Psoas muscle (tissue), 7 donors: ENCODE measurements at regions not wholly inside any gene's neighbourhood (a gene's known extent, or its start where the extent isn't known, plus 50 kb on each side); places are given as distances from the start of the nearest gene placed in this dataset.

Source experiments
- ATAC-seq, 4 donors: fragments of 200-7000 bp; cut with Tn5 transposase; one replicate each; pipeline ENCODE4 v1.9.1; 2020; ENCODE audit warnings: moderate library complexity in 3 of 4, mild to moderate bottlenecking in 2 of 4
- DNase-seq, 2 donors: peaks; one replicate each; pipeline ENCODE4 v3.0.0-alpha.2; 2020
- H3K27ac ChIP-seq: fragments of 200-600 bp; one replicate; pipeline ENCODE4 v1.8.0; 2022
- H3K27me3 ChIP-seq, 3 donors: fragments of 200-600 bp in 1 of 3; one replicate each; pipeline versions ENCODE4 v1.6.1 to v1.8.0; 2013 to 2022; ENCODE audit warnings: low read length in 2 of 3, mild to moderate bottlenecking in 2 of 3, moderate library complexity in 1 of 3; ENCODE audit not compliant: insufficient read depth in 3 of 3
- H3K36me3 ChIP-seq, 2 donors: fragments of 200-600 bp in 1 of 2; one replicate each; pipeline versions ENCODE4 v1.6.1 to v1.8.0; 2013 to 2022; ENCODE audit warnings: low read depth in 1 of 2, mild to moderate bottlenecking in 1 of 2, moderate library complexity in 1 of 2; ENCODE audit not compliant: insufficient read depth in 1 of 2
- H3K4me1 ChIP-seq: fragments of 200-600 bp; one replicate; pipeline ENCODE4 v1.8.0; 2022
- H3K4me3 ChIP-seq: fragments of 200-600 bp; one replicate; pipeline ENCODE4 v1.8.0; 2022; ENCODE audit warnings: mild to moderate bottlenecking
- H3K9me3 ChIP-seq: fragments of 200-600 bp; one replicate; pipeline ENCODE4 v1.8.0; 2022
- CTCF ChIP-seq: fragments of 200-600 bp; IDR thresholded peaks from one replicate; pipeline ENCODE4 v1.8.0; 2022; ENCODE audit warnings: antibody characterized with exemption
- WGBS, 3 donors: extraction: QIAGEN DNeasy Blood & Tissue Kit; methylation state at CpG; one replicate each; pipeline versions ENCODE4 v1.1.6 to v1.1.7; 2013; 5-methylcytosine and 5-hydroxymethylcytosine counted together
- intact Hi-C, 2 donors: fragments of 100-400 bp; cut with DNase I; formaldehyde crosslinking; loops; one replicate each; pipeline versions ENCODE4 v1.11.0 to v1.14.2; 2022
- donor health status: healthy with polysubstance abuse.
- donor health status: DM: no; HTN: no; CAD: no; lungs with moderate emphysema.
- donor health status: Bipolar disorder and iron deficiency.
- donor health status: healthy.
- donor health status: DM: yes; HTN: yes; CAD: no.
- donor health status: DM: no; HTN: no; CAD: no.
- donor health status: DM: yes; HTN: yes; CAD: no.

GRCh38 chr6:22432060-22432459 is 135.2 kb upstream of the PRL start:
- no peak for DNase-seq
- intact Hi-C loops, result no loop called here

GRCh38 chr6:22433745-22434144 is 135.6 kb upstream of the HDGFL1 start:
- TF ChIP-seq CTCF, result no peak
- WGBS, 3 donors, result 75 to 93% (median 82%) methylated on average over 6 of the region's 6 CpGs
- Histone ChIP-seq H3K36me3 (no peaks in the 10 kb centered on the region), H3K27me3 (no peaks in the 10 kb centered on the region), H3K4me3 (no peak overlapping the region), H3K27ac (no peak overlapping the region), H3K4me1 (no peaks in the 10 kb centered on the region), H3K9me3 (no peaks in the 10 kb centered on the region)
- intact Hi-C loops, result no loop called here
- DNase-seq (no peak), ATAC-seq (no peak)

More at GRCh38 chr6:22432060-22432459, 135.2 kb upstream of the PRL start:
- ATAC-seq, result no peak
- Histone ChIP-seq H3K27ac (no peak overlapping the region), H3K27me3 (no peaks in the 10 kb centered on the region), H3K4me3 (no peak overlapping the region), H3K36me3 (no peaks in the 10 kb centered on the region), H3K9me3 (no peaks in the 10 kb centered on the region), H3K4me1 (no peaks in the 10 kb centered on the region)
- no peak for TF ChIP-seq CTCF
- WGBS, 3 donors, result 41 to 59% (median 45%) methylated on average over 2 of the region's 2 CpGs

GRCh38 chr6:22435151-22435550 is 134.2 kb upstream of the HDGFL1 start:
- 75 to 93% (median 93%) methylated on average over 4 of the region's 4 CpGs for WGBS, 3 donors
- H3K27ac ChIP-seq, result no peak overlapping the region
- no peaks in the 10 kb centered on the region for H3K36me3 ChIP-seq
- DNase-seq (no peak), ATAC-seq (no peak)
- H3K9me3 ChIP-seq, result no peaks in the 10 kb centered on the region
- H3K4me1 ChIP-seq, result no peaks in the 10 kb centered on the region
- no peaks in the 10 kb centered on the region for H3K27me3 ChIP-seq
- no peak for TF ChIP-seq CTCF
- intact Hi-C loops, result no loop called here
- no peak overlapping the region for H3K4me3 ChIP-seq

- Histone ChIP-seq H3K36me3 (no peaks in the 10 kb centered on the region), H3K27ac (no peak overlapping the region), H3K4me1 (no peaks in the 10 kb centered on the region), H3K9me3 (no peaks in the 10 kb centered on the region), H3K4me3 (no peak overlapping the region), H3K27me3 (no peaks in the 10 kb centered on the region)
- ATAC-seq (no peak), DNase-seq (no peak)
- 92 to 100% (median 99%) methylated on average over 2 of the region's 2 CpGs for WGBS, 3 donors
- intact Hi-C loops, result no loop called here
- no peak for TF ChIP-seq CTCF
Measured at GRCh38 chr6:22436134-22436533, 133.2 kb upstream of the HDGFL1 start.

- WGBS, 3 donors, result 92 to 97% (median 93%) methylated on average over 1 of the region's 1 CpG
- H3K4me3 ChIP-seq, result no peak overlapping the region
- DNase-seq (no peak), ATAC-seq (no peak)
- no peak for TF ChIP-seq CTCF
- H3K9me3 ChIP-seq, result no peaks in the 10 kb centered on the region
- no peak overlapping the region for H3K27ac ChIP-seq
- H3K36me3 ChIP-seq, result no peaks in the 10 kb centered on the region
- intact Hi-C loops, result no loop called here
- no peaks in the 10 kb centered on the region for H3K27me3 ChIP-seq
- H3K4me1 ChIP-seq, result no peaks in the 10 kb centered on the region
Measured at GRCh38 chr6:22437665-22438064, 131.7 kb upstream of the HDGFL1 start.
